ENCODE measurements at regions not wholly inside any gene's neighbourhood (a gene's known extent, or its start where the extent isn't known, plus 50 kb on each side); places are given as distances from the start of the nearest gene placed in this dataset.

DNA sequence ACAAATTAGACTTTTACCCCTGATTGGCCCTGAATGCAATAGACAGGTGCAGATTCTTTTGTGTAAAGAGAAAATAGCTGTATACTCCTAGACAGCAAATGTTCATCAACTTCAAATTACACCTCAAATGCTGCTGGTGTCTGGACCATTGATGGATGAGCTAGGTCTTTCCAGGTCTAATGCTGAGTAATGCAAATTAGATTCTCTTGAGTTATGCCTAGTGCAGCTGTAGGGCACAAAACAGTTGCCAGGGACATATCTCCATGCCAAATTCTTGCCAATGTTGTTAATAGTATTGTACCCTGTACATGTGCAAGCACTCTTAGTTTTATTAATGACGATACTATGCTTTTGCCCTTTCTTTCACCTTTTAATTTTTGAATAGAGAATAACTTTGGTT, 72.3 kb upstream of the CNTLN start:
- TF ChIP-seq, protein P1, sequence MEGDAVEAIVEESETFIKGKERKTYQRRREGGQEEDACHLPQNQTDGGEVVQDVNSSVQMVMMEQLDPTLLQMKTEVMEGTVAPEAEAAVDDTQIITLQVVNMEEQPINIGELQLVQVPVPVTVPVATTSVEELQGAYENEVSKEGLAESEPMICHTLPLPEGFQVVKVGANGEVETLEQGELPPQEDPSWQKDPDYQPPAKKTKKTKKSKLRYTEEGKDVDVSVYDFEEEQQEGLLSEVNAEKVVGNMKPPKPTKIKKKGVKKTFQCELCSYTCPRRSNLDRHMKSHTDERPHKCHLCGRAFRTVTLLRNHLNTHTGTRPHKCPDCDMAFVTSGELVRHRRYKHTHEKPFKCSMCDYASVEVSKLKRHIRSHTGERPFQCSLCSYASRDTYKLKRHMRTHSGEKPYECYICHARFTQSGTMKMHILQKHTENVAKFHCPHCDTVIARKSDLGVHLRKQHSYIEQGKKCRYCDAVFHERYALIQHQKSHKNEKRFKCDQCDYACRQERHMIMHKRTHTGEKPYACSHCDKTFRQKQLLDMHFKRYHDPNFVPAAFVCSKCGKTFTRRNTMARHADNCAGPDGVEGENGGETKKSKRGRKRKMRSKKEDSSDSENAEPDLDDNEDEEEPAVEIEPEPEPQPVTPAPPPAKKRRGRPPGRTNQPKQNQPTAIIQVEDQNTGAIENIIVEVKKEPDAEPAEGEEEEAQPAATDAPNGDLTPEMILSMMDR (IDR thresholded peaks at IDR 0.05; ENCODE audit: poor library complexity, severe bottlenecking), result no peak
- no peak for TF ChIP-seq MXI1 (conservative IDR thresholded peaks at IDR 0.05; ENCODE audit: poor library complexity, severe bottlenecking)
- TF ChIP-seq, protein P2, sequence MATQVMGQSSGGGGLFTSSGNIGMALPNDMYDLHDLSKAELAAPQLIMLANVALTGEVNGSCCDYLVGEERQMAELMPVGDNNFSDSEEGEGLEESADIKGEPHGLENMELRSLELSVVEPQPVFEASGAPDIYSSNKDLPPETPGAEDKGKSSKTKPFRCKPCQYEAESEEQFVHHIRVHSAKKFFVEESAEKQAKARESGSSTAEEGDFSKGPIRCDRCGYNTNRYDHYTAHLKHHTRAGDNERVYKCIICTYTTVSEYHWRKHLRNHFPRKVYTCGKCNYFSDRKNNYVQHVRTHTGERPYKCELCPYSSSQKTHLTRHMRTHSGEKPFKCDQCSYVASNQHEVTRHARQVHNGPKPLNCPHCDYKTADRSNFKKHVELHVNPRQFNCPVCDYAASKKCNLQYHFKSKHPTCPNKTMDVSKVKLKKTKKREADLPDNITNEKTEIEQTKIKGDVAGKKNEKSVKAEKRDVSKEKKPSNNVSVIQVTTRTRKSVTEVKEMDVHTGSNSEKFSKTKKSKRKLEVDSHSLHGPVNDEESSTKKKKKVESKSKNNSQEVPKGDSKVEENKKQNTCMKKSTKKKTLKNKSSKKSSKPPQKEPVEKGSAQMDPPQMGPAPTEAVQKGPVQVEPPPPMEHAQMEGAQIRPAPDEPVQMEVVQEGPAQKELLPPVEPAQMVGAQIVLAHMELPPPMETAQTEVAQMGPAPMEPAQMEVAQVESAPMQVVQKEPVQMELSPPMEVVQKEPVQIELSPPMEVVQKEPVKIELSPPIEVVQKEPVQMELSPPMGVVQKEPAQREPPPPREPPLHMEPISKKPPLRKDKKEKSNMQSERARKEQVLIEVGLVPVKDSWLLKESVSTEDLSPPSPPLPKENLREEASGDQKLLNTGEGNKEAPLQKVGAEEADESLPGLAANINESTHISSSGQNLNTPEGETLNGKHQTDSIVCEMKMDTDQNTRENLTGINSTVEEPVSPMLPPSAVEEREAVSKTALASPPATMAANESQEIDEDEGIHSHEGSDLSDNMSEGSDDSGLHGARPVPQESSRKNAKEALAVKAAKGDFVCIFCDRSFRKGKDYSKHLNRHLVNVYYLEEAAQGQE (IDR thresholded peaks at IDR 0.05; ENCODE audit: borderline replicate concordance), result no peak
- no peak for TF ChIP-seq POLR2AphosphoS5 (IDR thresholded peaks at IDR 0.05)
- TF ChIP-seq EP300 (conservative IDR thresholded peaks at IDR 0.05; ENCODE audit: poor library complexity, severe bottlenecking), result no peak
- no peak for TF ChIP-seq SMC3 (conservative IDR thresholded peaks at IDR 0.05; ENCODE audit: poor library complexity)
- no peak for TF ChIP-seq RAD21 (conservative IDR thresholded peaks at IDR 0.05)
- TF ChIP-seq TAF1 (IDR thresholded peaks at IDR 0.05; ENCODE audit: low read depth), result no peak
- TF ChIP-seq EZH2 (IDR thresholded peaks at IDR 0.05; ENCODE audit: borderline replicate concordance, insufficient read depth, low read length, poor library complexity, severe bottlenecking), result no peak
